ENCODE measurements at regions not wholly inside any gene's neighbourhood (a gene's known extent, or its start where the extent isn't known, plus 50 kb on each side); places are given as distances from the start of the nearest gene placed in this dataset.

DNA sequence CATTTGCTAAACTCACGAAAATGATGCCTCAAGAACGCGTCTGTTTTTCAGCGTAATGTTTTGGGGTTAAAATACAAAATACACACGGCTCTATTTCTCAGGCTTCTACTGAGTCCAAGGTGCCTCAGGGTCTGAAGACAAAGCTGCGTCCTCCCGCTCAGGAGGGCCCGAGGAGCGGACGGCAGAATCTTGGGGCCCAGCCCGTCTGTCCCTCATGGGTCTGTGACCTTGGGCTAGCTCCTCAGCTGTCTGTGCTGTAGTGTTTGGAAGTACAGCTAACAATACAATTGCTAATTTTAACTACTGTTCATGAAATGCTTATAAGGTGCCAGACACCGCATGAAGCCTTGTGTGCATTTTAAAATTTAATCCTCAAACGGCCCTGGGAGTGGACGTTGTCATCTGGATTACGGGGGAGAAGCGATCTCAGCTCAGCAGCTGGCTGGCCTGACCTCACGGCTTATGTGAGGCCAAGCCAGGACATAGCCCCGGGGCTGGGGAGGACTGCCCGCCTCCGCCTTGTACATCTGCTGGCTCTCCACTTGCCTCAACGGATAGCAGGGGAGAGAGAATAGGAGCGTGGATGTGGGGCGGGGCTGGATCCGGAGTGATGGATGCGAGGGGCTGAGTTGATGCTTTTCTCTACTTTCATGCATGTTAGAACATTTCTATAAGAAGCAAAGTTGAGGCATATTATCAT is 357.4 kb downstream of the GLRX3 start:
- H3K4me1 ChIP-seq, result no peaks in the 10 kb centered on the region
- H3K27ac ChIP-seq, result no peak overlapping the region
- no peak for DNase-seq
- no peaks in the 10 kb centered on the region for H3K36me3 ChIP-seq
- no peak overlapping the region for H3K9ac ChIP-seq (ENCODE audit: low read depth in 2 of 2, low read length in 2 of 2)
- TF ChIP-seq, protein P1, sequence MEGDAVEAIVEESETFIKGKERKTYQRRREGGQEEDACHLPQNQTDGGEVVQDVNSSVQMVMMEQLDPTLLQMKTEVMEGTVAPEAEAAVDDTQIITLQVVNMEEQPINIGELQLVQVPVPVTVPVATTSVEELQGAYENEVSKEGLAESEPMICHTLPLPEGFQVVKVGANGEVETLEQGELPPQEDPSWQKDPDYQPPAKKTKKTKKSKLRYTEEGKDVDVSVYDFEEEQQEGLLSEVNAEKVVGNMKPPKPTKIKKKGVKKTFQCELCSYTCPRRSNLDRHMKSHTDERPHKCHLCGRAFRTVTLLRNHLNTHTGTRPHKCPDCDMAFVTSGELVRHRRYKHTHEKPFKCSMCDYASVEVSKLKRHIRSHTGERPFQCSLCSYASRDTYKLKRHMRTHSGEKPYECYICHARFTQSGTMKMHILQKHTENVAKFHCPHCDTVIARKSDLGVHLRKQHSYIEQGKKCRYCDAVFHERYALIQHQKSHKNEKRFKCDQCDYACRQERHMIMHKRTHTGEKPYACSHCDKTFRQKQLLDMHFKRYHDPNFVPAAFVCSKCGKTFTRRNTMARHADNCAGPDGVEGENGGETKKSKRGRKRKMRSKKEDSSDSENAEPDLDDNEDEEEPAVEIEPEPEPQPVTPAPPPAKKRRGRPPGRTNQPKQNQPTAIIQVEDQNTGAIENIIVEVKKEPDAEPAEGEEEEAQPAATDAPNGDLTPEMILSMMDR (IDR thresholded peaks at IDR 0.05), result no peak
- H3K4me3 ChIP-seq, result no peak overlapping the region
- intact Hi-C loops (cut with DNase I), result no loop called here
- no peaks in the 10 kb centered on the region for H3K9me3 ChIP-seq
- H3K27me3 ChIP-seq, result no peaks in the 10 kb centered on the region

DNA sequence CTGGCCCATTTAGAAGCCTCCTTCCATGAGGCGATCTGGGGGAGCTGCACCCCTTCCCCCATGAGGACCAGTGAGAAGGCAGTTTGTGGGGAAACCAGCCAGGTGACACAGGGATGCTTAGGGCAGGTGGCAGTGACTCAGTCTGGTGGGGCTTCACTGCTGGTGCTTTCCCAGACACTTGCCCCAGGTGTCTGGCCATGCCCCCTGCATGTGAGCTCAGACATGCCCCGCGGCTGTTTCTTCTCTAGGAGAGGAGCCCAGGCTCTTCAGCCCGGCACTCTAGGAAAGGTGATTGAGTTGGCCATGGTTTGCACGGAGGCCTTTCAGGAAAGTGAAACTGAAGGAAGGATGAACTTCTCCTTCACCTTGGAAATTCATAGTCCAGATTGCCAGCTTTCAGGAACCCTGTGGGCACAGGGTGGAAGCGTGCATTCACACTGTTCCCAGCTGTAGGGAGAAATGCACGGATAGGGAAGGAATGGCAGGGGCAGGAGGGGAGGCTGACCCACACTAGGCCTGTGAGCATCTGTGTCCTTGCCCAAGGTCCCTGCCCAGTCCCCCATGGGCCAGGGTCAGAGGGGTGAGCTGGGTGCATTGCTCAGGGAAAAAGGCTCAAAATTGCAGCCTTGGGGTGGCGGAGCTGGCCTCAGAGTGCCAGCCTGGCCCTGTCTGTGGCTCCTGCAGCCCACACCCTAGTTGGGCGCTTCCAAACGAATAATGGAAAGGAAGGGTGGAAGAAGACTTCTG is 359.1 kb downstream of the GLRX3 start:
- no peak for DNase-seq
- Histone ChIP-seq H3K9me3 (no peaks in the 10 kb centered on the region), H3K4me3 (no peak overlapping the region), H3K4me1 (no peaks in the 10 kb centered on the region), H3K9ac (ENCODE audit: low read depth in 2 of 2, low read length in 2 of 2) (no peak overlapping the region), H3K27ac (no peak overlapping the region), H3K36me3 (no peaks in the 10 kb centered on the region), H3K27me3 (no peaks in the 10 kb centered on the region)
- intact Hi-C loops (cut with DNase I), result no loop called here
- TF ChIP-seq, protein P1 (IDR thresholded peaks at IDR 0.05), result no peak

DNA sequence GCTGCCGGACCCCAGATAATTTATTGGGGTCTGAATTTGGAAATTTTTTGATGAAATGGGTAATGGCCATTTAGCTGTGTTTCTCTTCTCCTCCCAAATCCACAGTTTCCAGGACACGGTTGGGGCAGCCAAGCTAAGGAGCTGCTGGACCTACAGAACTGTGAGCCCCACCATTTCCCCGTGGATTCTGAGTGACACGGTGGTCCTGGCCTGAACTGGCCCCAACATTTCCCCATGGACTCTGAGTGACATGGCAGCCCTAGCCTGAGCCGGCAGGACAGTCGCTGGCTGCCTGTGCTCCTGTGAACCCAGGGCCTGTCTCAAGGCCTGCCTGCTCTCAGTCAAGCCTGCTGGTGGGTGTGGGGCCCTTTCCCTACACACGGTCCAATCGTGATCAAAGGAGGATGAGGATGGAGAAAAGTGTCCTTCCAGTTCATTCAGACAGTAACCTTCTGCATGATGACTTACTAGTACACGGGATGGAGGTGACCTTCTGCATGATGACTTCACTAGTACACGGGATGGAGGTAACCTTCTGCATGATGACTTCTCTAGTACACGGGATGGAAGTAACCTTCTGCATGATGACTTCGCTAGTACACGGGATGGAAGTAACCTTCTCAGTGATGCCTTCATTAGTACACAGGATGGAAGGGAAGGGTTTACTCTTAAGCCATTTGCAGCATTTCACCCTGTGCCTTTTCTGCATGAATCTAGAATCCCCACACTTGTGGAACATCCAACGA is 359.9 kb downstream of the GLRX3 start:
- Histone ChIP-seq H3K4me1 (no peaks in the 10 kb centered on the region), H3K27me3 (no peaks in the 10 kb centered on the region), H3K4me3 (no peak overlapping the region), H3K9me3 (no peaks in the 10 kb centered on the region), H3K27ac (no peak overlapping the region), H3K36me3 (no peaks in the 10 kb centered on the region), H3K9ac (ENCODE audit: low read depth in 2 of 2, low read length in 2 of 2) (no peak overlapping the region)
- DNase-seq, result no peak
- TF ChIP-seq, protein P1 (IDR thresholded peaks at IDR 0.05), result no peak
- intact Hi-C loops (cut with DNase I), result no loop called here

DNA sequence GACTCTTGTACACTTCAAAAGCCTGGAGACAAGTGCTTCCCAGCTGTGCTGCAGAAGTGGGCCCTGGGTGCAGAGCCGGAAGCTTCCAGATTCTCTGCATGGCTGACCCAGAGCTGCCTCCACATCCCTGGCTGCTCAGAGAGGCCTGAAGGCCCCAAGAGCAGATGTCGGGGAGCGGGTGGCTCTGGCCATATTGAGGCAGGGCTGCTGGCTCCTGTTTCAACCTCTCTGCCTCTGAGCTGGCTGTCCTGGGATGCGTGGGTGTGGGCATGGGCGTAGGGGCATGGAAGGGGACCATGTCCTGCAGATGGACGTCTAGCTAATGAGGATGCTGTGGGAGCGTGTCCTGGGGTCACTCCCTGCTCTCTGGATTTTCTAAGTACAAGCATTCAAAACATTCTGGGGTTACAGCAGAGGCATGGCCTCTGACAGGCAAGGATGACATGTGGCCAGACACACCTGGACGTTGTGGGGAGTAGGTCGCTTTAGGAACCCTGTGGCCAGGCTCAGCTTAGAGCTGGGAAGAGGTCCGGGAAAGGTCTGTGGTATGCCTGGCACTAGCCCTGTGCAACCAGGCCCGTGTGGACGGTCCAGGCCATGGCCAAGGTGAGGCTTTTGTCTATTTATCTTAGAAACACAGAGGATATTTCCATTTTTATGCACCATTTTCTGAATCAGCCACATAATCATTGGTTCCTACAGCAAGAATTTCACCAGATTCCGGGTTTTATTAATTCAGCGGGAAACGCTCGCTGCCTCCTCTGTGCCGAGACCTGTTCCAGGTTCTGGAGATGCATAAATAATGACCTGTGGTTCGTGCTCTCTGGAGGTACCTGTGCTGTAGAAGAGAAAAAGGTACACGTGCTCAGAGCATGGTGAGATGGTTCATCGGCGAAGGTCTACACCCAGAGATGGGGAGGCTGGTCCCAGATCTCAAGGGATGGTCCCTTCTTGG is 361.1 kb downstream of the GLRX3 start:
- Histone ChIP-seq H3K27me3 (no peaks in the 10 kb centered on the region), H3K9ac (ENCODE audit: low read depth in 2 of 2, low read length in 2 of 2) (no peak overlapping the region), H3K9me3 (no peaks in the 10 kb centered on the region), H3K27ac (no peak overlapping the region), H3K4me1 (no peaks in the 10 kb centered on the region), H3K36me3 (no peaks in the 10 kb centered on the region), H3K4me3 (no peak overlapping the region)
- TF ChIP-seq, protein P1 (IDR thresholded peaks at IDR 0.05), result no peak
- no peak for DNase-seq
- intact Hi-C loops (cut with DNase I), result no loop called here

DNA sequence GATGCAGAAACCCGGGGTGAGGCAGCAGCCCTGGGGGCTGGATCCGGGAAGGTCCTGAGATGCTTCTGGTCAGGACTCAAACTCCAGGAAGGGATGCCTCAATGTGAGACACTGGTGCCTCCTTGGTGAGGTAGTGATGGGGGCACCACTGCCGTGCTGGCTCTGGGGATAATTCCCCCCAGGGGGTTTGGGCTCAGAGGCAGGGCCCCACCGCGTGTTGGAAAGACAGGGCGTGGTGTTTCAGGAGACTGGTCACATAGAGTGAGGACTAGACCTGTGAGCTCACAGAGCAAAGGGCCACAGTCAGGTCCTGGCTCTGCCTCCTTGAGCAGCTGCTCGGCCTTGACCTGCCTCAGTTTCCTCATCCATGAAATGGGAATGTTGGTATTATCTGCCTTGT is 361.9 kb downstream of the GLRX3 start:
- no peak overlapping the region for H3K4me3 ChIP-seq
- no peak for DNase-seq
- no peaks in the 10 kb centered on the region for H3K4me1 ChIP-seq
- intact Hi-C loops (cut with DNase I), result no loop called here
- no peak overlapping the region for H3K9ac ChIP-seq (ENCODE audit: low read depth in 2 of 2, low read length in 2 of 2)
- H3K27me3 ChIP-seq, result no peaks in the 10 kb centered on the region
- H3K36me3 ChIP-seq, result no peaks in the 10 kb centered on the region
- H3K9me3 ChIP-seq, result no peaks in the 10 kb centered on the region
- no peak overlapping the region for H3K27ac ChIP-seq
- TF ChIP-seq, protein P1 (IDR thresholded peaks at IDR 0.05), result no peak
